SU-DHL-6 (cell line): ENCODE measurements at regions not wholly inside any gene's neighbourhood (a gene's known extent, or its start where the extent isn't known, plus 50 kb on each side); places are given as distances from the start of the nearest gene placed in this dataset.

Source experiments
- EZH2phosphoT487 ChIP-seq: fragments of 200-600 bp; sonication (generic), shearing (Covaris generic); conservative IDR thresholded peaks from 2 replicates; pipeline ENCODE4 v1.6.1; 2018; ENCODE audit warnings: mild to moderate bottlenecking, antibody characterized with exemption, low read length, moderate library complexity, mixed read lengths
- TF ChIP-seq, protein P1 (sequence below): fragments of 200-600 bp; sonication (generic); IDR thresholded peaks from one replicate; pipeline ENCODE4 v1.5.1; 2017; ENCODE audit warnings: antibody characterized with exemption, mild to moderate bottlenecking, low read length, moderate library complexity; ENCODE audit not compliant: insufficient read depth, poor library complexity, severe bottlenecking

DNA sequence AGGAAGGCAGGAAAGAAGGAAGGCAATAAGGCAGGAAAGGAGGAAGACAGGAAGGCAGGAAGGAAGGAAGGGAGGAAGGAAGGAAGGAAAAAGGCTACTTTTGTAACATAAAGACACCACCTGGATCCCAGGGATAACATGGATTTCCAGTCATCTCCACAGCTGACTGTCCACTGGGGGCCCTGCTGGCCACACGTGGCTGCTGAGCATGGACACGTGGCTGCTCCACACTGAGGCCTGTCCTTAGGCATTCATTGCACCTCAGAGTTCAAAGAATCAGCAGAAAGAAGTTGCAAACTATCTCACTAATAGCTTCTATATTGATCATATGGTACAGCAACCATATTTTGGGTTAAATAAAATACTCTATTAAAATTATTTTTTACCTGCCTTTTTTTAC lies 130.2 kb upstream of the SALL3 start:
- TF ChIP-seq, protein P1, sequence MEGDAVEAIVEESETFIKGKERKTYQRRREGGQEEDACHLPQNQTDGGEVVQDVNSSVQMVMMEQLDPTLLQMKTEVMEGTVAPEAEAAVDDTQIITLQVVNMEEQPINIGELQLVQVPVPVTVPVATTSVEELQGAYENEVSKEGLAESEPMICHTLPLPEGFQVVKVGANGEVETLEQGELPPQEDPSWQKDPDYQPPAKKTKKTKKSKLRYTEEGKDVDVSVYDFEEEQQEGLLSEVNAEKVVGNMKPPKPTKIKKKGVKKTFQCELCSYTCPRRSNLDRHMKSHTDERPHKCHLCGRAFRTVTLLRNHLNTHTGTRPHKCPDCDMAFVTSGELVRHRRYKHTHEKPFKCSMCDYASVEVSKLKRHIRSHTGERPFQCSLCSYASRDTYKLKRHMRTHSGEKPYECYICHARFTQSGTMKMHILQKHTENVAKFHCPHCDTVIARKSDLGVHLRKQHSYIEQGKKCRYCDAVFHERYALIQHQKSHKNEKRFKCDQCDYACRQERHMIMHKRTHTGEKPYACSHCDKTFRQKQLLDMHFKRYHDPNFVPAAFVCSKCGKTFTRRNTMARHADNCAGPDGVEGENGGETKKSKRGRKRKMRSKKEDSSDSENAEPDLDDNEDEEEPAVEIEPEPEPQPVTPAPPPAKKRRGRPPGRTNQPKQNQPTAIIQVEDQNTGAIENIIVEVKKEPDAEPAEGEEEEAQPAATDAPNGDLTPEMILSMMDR: no peak
- TF ChIP-seq EZH2phosphoT487: no peak
